ENCODE measurements at regions not wholly inside any gene's neighbourhood (a gene's known extent, or its start where the extent isn't known, plus 50 kb on each side); places are given as distances from the start of the nearest gene placed in this dataset.

DNA sequence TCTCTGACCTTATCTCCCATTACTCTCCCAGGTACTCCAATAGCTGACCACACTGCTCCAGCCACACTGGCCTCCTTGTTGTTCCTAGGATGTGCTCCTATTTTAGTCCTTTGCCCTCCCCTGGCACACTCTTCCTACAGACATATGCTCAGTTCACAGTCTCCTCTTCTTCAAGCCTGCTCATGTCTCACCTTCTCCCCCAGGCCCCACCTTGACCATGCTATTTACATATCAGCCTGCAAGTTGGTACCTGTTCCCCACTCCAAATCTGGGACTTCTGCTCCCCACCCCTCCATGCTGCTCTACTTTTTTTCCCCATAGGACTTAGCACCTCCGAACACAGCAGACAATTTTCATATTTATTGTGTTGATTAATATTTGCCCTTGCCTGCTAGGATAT, 84.9 kb upstream of the BCL6 start:
- Mint-ChIP-seq H3K27me3 (ENCODE audit: insufficient read depth) (no peaks in the 10 kb centered on the region), H3K4me1 (ENCODE audit: low read depth) (peaks cover 49% of the 10 kb centered on the region), H3K27ac (peak overlapping the region; percentile 27), H3K36me3 (ENCODE audit: low read depth) (peaks cover 6% of the 10 kb centered on the region), H3K4me3 (no peak overlapping the region), H3K9me3 (peaks cover 11% of the 10 kb centered on the region)
- intact Hi-C loops (cut with micrococcal nuclease): no loop called here
- DNase-seq (ENCODE audit: low spot score): no peak

DNA sequence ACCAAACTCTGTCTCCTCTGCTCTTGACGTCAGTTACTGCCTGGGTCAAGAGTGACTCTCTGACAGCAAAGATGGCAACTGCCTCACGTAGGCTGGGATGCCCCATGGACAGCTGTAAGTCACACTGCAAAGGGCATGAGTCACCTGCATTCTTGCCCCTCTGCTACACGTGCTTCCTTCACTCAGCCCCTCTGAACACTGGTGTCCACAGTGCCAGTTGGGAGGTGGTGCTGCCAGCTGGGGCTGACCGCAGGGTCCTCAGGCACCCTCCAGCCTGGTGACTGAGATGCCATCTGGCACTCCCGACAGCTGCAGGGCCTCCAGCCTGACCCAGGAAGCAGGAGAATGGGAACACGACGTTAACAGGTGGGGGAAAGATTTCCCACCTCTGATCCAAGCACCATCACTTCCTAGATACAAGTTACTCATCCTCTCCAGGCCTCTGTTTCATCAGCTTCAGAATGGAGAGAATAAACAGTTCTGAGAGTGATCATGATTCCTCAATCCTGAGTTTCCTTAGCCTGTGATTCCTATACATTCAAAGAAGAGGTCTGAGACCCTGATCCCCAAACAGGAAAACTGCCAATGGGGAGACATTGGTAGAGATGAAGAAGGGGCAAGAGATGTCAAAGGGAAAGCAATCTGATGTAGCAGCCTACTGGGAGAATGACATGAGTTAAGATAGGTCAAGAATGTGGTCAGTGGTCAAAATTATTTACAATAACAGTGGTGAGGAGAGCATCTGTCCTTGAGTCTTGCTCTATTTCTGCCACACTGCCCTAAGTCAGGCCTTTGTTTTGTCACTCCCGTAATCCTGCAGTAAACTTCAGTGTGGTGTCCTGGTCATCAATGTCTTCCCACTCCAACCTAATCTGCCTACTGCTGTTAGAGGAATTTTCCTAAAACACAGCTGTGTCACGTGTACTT, 86.1 kb upstream of the BCL6 start:
- Mint-ChIP-seq H3K4me3 (no peak overlapping the region), H3K27ac (peak overlapping the region; percentile 37)
- DNase-seq (ENCODE audit: low spot score): no peak

DNA sequence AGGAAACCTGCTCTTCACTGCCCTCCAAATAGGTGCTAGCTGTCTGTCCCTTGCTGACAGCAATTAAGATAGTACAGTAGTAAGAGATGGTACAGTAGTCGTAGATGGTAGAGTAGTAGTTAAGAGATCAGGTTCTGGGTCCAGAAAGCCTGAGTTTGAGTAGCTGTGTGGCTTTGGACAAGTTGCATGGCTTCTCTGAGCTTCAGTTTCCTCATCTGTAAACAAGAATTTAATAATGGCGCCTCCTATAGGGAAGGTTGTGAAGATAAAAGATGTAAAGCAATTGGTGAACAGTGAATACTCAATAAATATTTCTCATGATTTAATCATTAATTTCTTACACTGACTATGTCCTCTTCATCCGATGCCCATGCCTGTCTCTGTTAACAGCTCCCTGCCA, 86.9 kb upstream of the BCL6 start:
- Mint-ChIP-seq H3K4me3 (no peak overlapping the region), H3K27ac (peak overlapping the region; percentile 37), H3K36me3 (ENCODE audit: low read depth) (peaks cover 8% of the 10 kb centered on the region), H3K4me1 (ENCODE audit: low read depth) (peaks cover 49% of the 10 kb centered on the region), H3K27me3 (ENCODE audit: insufficient read depth) (no peaks in the 10 kb centered on the region), H3K9me3 (peaks cover 15% of the 10 kb centered on the region)
- no peak for DNase-seq (ENCODE audit: low spot score)
- intact Hi-C loops (cut with micrococcal nuclease): no loop called here

More for the DNA sequence above, 86.1 kb upstream of the BCL6 start:
- Mint-ChIP-seq H3K27me3 (ENCODE audit: insufficient read depth) (no peaks in the 10 kb centered on the region), H3K36me3 (ENCODE audit: low read depth) (peaks cover 8% of the 10 kb centered on the region), H3K9me3 (peaks cover 19% of the 10 kb centered on the region), H3K4me1 (ENCODE audit: low read depth) (peaks cover 49% of the 10 kb centered on the region)
- intact Hi-C loops (cut with micrococcal nuclease): no loop called here

DNA sequence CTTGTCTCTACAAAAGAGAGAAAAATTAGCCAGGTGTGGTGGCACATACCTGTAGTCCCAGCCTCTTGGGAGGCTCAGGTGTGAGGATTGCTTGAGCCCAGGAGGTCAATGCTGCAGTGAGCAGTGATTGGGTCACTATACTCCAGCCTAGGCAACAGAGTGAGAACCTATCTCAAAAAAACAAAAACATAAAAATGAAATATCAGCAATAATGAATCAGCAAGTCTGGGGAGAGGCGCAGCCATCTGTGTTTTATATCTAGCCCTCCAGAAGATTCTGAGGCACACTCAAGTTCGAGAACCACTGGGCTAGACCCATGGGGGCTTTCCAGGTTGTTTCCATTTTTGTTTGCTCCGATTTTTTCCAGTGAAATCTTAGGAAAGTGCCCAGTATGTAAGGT, 88.1 kb upstream of the BCL6 start:
- intact Hi-C loops (cut with micrococcal nuclease): no loop called here
- Mint-ChIP-seq H3K4me3 (no peak overlapping the region), H3K27me3 (ENCODE audit: insufficient read depth) (no peaks in the 10 kb centered on the region), H3K27ac (peak overlapping the region; percentile 26), H3K9me3 (peaks cover 19% of the 10 kb centered on the region), H3K36me3 (ENCODE audit: low read depth) (peaks cover 8% of the 10 kb centered on the region), H3K4me1 (ENCODE audit: low read depth) (peaks cover 48% of the 10 kb centered on the region)
- no peak for DNase-seq (ENCODE audit: low spot score)

DNA sequence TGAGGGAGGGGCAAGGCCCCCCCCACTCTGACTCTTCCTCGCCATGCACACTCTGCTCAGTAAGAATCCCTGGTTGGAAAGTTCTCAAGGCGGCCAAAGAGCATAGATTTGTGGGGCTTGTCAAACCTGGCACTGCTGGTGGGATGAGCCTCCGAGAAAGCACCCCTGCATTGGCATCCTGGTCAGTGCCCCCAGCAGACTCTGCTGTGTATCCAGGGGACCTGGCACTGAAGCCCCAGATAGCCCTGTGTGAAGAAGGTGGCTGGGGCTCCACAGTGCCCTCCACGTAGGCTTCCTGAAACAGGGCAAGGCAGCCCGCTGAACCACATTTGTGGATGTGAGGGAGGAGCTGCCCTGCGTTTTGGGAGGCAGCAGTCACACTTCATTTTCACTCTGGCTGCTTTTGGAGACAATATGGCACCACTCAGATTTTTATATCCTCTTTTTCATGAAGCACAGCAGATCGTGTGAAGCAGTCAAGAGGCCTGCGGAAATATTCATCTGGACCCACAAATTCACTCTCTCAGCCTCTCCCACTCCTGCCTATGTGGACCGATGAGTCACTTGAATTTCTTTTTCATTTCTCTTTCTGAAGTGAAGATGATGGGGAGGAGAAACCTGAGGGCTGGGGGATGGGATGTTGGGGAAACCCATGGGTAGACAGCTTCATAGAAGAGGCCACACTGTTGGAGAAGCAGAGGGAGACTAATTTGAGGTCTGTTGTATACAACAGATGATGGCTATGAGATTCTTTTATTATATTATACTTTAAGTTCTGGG, 88.7 kb upstream of the BCL6 start:
- peaks cover 8% of the 10 kb centered on the region for H3K36me3 Mint-ChIP-seq (ENCODE audit: low read depth)
- H3K9me3 Mint-ChIP-seq: peaks cover 19% of the 10 kb centered on the region
- H3K27ac Mint-ChIP-seq: peak overlapping the region; percentile 26
- H3K4me1 Mint-ChIP-seq (ENCODE audit: low read depth): peaks cover 42% of the 10 kb centered on the region
- no peaks in the 10 kb centered on the region for H3K27me3 Mint-ChIP-seq (ENCODE audit: insufficient read depth)
- no peak for DNase-seq (ENCODE audit: low spot score)
- intact Hi-C loops (cut with micrococcal nuclease): loop anchor here (1.0 to 2.0 kb wide), 3 partner anchors 27 to 86 kb away; no protein-coding TSS in a partner anchor
- no peak overlapping the region for H3K4me3 Mint-ChIP-seq

DNA sequence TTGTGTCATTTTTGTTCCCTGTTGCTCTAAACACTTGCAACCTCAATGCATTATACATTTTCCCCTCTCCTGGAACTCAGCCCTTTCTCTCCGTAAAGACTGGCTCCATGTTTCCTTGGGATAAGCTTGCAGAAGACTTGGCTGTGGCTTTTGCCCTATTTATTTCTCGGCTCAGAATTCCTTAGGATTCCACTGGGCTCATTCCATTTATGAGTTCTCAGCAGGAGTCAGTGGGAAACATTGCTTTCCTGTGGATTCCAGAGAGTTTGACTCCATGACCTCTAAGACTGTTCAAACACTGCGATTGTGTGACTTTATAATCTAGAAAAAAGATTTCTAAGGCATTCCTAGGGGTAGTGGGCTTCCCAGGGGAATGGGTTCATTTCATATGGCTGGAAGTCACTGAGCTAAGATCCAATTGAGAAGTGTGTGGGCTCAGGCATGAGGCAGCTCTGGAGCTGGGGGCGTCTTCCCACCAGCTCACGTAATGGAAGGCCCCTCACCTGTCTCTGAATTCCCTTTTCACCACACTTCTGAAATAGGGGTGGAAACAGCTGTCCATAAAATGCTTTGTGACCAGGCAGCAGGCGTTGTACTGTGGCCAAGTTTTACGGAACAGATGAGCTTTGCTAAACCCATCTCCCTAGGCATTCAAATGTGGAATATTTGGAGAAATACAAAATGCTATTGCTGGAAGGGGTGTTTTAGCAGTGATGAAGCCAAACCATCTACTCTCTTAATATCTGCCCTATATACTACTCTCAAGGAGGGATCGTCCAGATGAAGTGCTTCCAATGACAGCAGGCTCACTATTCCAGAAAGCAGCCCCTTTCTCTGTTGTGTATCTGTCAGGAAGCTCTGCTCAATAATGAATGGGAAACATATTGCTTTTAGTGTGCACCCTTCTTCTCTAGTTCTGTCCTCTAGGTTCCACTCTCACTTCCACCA, 91.8 kb upstream of the BCL6 start:
- H3K27ac Mint-ChIP-seq: no peak overlapping the region
- peaks cover 19% of the 10 kb centered on the region for H3K9me3 Mint-ChIP-seq
- H3K27me3 Mint-ChIP-seq (ENCODE audit: insufficient read depth): no peaks in the 10 kb centered on the region
- no peak overlapping the region for H3K4me3 Mint-ChIP-seq
- no peak for DNase-seq (ENCODE audit: low spot score)
- intact Hi-C loops (cut with micrococcal nuclease): no loop called here
- H3K36me3 Mint-ChIP-seq (ENCODE audit: low read depth): peaks cover 6% of the 10 kb centered on the region
- H3K4me1 Mint-ChIP-seq (ENCODE audit: low read depth): peaks cover 26% of the 10 kb centered on the region

DNA sequence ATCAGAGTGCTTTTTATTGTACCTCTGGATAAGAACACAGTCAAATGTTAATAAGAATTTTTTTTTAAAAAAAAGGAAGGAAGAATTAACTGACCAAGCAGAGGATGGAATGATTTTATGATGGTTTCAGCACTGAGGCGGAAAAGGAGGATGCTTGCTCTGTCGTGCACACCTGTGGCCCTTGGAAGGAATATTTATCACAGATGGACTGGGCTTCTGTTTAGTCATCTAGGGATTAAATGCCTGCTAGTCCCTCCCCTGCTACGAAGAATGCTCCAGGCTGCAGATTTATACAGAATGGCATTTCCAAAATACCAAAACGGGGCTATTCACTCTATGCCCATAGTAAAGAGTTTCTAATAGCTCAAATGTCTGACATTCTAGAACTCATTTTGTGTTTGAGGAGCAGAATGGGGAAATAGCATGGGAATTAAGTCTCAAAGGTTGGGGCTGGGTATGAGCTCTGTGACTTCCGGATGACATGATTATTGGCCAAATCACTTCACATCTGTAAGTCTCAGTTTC, 92.8 kb upstream of the BCL6 start:
- Mint-ChIP-seq H3K27me3 (ENCODE audit: insufficient read depth) (no peaks in the 10 kb centered on the region), H3K9me3 (peaks cover 19% of the 10 kb centered on the region), H3K27ac (no peak overlapping the region), H3K36me3 (ENCODE audit: low read depth) (peaks cover 6% of the 10 kb centered on the region), H3K4me3 (no peak overlapping the region), H3K4me1 (ENCODE audit: low read depth) (peaks cover 19% of the 10 kb centered on the region)
- DNase-seq (ENCODE audit: low spot score): no peak
- intact Hi-C loops (cut with micrococcal nuclease): no loop called here

DNA sequence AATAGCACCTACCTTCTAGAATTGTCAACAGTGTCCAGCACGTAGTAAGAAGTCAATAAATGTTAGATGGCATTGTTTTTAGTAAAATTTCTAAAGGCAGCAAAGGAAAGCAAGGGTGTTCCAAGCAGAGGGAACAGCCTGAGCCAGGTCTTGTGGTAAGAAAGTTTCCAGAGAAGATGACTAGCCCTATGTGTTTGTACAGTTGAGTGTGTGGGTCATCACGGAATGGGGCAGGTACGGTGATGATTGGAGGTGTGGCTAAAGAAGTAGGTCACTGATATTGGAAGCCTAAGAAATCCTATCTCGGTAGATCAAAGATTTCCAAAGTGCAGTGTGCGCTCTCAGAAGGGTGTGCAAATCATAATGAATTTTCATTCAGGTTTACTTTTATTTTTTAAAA, 94.2 kb upstream of the BCL6 start:
- H3K9me3 Mint-ChIP-seq: peaks cover 19% of the 10 kb centered on the region

DNA sequence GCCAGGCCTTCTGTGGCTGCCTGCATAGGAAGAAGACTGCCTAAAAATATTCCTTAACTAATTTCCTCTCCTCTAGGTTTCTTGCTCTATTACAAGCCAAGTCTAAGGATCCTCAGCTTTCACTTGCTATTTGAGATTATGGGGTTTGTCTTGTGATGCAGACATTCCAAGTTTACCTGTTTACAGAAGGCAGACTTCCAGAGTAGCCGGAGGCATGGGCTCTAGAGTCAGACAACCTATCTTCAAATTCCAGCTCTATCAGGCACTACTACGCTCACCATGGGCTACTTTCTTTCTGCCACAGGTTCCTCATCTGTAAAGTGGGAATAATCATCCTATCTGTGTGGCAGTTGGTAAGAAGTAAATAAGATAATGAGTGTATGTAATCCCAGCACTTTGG, 95.6 kb upstream of the BCL6 start:
- Mint-ChIP-seq H3K36me3 (ENCODE audit: low read depth) (no peaks in the 10 kb centered on the region), H3K27ac (no peak overlapping the region), H3K27me3 (ENCODE audit: insufficient read depth) (no peaks in the 10 kb centered on the region), H3K9me3 (peaks cover 6% of the 10 kb centered on the region), H3K4me3 (no peak overlapping the region), H3K4me1 (ENCODE audit: low read depth) (no peaks in the 10 kb centered on the region)
- no peak for DNase-seq (ENCODE audit: low spot score)
- intact Hi-C loops (cut with micrococcal nuclease): no loop called here

More for the DNA sequence above, 94.2 kb upstream of the BCL6 start:
- DNase-seq (ENCODE audit: low spot score): no peak
- intact Hi-C loops (cut with micrococcal nuclease): no loop called here
- H3K4me3 Mint-ChIP-seq: no peak overlapping the region
- no peak overlapping the region for H3K27ac Mint-ChIP-seq
- H3K27me3 Mint-ChIP-seq (ENCODE audit: insufficient read depth): no peaks in the 10 kb centered on the region
- peaks cover 6% of the 10 kb centered on the region for H3K36me3 Mint-ChIP-seq (ENCODE audit: low read depth)
- H3K4me1 Mint-ChIP-seq (ENCODE audit: low read depth): peaks cover 7% of the 10 kb centered on the region

DNA sequence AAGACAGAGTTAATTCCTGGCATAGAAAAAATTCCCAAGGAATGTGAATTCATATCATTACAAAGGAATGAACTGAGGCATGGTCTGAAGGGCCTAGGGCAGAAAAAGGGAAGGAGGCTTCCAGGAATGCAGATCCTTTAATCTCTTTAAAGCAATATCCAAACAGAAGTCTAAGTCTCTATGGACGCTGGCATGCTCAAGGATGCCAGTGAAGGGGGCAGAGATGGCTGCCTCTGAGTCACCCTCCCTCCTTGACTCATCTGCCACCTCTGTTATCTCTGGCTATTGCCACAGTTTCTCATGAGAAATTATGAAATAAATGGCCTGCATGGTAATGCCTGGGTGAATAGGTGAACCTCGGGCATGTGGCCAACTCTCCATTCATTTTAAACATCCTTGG, 96.3 kb upstream of the BCL6 start:
- intact Hi-C loops (cut with micrococcal nuclease): no loop called here
- Mint-ChIP-seq H3K9me3 (peaks cover 4% of the 10 kb centered on the region), H3K27me3 (ENCODE audit: insufficient read depth) (no peaks in the 10 kb centered on the region), H3K27ac (no peak overlapping the region), H3K4me3 (no peak overlapping the region), H3K4me1 (ENCODE audit: low read depth) (no peaks in the 10 kb centered on the region), H3K36me3 (ENCODE audit: low read depth) (no peaks in the 10 kb centered on the region)
- DNase-seq (ENCODE audit: low spot score): no peak

DNA sequence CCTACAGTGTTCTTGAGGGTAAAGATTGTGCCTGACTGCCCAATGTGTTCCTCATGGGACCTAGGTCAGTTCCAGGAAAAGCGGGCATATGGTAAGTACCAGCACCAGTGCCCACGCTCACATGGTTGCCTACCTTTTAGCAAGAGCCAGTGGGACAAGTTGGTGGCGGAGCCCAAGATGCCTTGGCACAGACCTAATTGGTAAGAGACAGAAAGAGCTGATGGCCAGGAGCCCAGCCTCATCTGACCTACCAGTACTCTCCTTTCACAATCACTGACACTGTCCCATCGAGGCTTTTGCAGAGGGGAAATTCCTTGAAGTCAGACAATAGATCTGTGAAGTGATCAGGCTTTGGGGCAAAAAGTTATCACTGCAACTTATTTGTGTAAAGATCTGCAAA, 98.4 kb upstream of the BCL6 start:
- Mint-ChIP-seq H3K36me3 (ENCODE audit: low read depth) (no peaks in the 10 kb centered on the region), H3K4me1 (ENCODE audit: low read depth) (no peaks in the 10 kb centered on the region), H3K4me3 (no peak overlapping the region), H3K27me3 (ENCODE audit: insufficient read depth) (no peaks in the 10 kb centered on the region), H3K9me3 (no peaks in the 10 kb centered on the region), H3K27ac (no peak overlapping the region)
- DNase-seq (ENCODE audit: low spot score): no peak
- intact Hi-C loops (cut with micrococcal nuclease): no loop called here

DNA sequence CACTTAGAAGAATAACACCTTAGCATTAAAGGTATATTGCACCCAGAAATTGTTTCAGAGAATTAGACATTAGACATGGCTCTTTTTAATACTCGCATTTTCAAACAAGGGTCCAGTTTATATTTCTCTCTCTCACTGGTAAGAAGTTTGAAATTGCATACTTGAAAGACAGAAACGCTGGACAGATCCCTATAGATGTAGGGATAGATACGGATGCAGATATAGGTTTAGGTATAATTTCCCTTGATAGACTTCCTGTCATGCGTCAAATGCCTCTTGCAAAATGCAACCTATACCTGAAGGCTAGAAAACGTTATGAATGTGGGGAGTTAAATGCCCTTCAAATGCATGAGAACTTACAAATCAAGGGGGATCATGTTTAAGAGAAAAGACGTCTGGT, 99.4 kb upstream of the BCL6 start:
- Mint-ChIP-seq H3K4me1 (ENCODE audit: low read depth) (peaks cover 4% of the 10 kb centered on the region), H3K27ac (no peak overlapping the region), H3K36me3 (ENCODE audit: low read depth) (no peaks in the 10 kb centered on the region), H3K27me3 (ENCODE audit: insufficient read depth) (no peaks in the 10 kb centered on the region), H3K9me3 (peaks cover 6% of the 10 kb centered on the region), H3K4me3 (no peak overlapping the region)
- intact Hi-C loops (cut with micrococcal nuclease): no loop called here
- no peak for DNase-seq (ENCODE audit: low spot score)
